HK-2 (cell line): ENCODE measurements at regions not wholly inside any gene's neighbourhood (a gene's known extent, or its start where the extent isn't known, plus 50 kb on each side); places are given as distances from the start of the nearest gene placed in this dataset.

Experiments used
- DNase-seq: peaks from one replicate; pipeline ENCODE4 v3.0.0-alpha.2; 2018; ENCODE audit not compliant: unreplicated experiment

- no peak for DNase-seq
Measured at GRCh38 chr1:30479575-30479974, 243.8 kb downstream of the MATN1 start.

GRCh38 chr1:30478799-30479563 is 244.4 kb downstream of the MATN1 start:
- no peak for DNase-seq

GRCh38 chr1:30478283-30478682 is 245.1 kb downstream of the MATN1 start:
- DNase-seq: no peak

DNA sequence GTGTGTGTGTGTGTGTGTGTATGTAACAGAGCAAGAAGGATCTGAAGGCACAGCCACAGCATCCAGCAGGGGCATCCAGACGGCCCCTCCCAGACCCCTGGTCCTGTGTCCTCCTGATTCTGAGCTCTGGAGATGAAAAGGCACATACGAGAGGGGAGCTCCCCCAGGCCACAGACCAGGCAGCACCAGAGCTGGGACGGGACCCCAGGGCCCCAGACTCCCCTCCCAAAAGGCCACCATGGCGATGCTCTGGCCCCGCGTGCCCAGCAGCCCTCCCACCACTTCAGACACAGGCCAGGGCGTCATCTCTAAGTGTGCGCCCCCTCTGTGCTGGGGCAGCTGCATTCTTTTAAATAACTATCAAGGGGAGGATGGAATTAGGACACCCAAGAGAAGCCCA is 245.8 kb downstream of the MATN1 start:
- no peak for DNase-seq

DNA sequence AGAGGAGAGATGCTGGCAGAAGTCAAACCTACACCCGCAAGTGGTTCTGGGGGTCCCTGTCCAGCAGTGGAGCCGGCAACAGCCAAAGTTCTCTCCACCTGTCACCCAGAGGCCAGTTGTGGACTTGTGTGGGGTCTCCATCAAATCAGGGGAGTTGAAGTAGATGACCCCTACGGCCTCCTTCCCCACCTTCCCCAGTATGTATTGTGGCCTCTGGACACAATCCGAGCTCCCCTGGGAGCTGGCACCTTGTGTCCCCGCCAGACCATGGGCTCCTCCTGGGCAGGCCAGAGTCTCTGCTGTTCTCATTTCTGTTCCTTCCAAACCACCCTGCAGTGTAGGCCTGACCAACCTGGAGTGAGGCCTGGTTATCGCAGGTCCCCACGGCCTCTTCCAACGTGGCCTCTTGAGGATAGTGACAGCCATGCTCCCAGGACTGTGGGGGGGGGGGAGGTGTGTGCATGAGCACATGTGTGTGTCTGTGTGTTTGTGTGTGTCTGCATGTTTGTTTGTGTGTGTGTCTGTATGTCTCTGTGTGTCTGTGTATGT is 246.4 kb downstream of the MATN1 start:
- DNase-seq: no peak

GRCh38 chr1:30476476-30476875 is 246.9 kb downstream of the MATN1 start:
- no peak for DNase-seq

DNA sequence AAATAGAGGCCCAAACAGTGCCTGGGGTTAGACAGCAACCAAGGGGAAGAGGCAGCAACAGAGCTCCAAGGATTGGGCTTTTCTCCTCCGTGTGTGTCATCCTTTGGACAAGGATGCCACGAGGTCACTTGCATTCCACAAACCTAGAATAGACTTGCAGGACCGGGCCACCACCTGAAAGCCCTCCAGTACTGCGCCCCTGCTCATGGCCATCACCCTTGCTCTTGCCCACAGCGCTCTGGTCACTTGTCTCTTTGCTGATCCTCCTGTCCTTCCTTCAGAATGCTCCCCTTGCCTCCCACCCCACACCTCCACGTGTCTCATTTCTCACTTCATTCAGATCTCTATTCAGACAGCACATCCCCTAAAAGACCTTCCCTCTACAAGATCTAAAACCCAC is 247.4 kb downstream of the MATN1 start:
- no peak for DNase-seq

- DNase-seq: no peak
Measured at GRCh38 chr1:30475201-30475600, 248.2 kb downstream of the MATN1 start.

GRCh38 chr1:30474818-30475200 is 248.6 kb downstream of the MATN1 start:
- no peak for DNase-seq

DNA sequence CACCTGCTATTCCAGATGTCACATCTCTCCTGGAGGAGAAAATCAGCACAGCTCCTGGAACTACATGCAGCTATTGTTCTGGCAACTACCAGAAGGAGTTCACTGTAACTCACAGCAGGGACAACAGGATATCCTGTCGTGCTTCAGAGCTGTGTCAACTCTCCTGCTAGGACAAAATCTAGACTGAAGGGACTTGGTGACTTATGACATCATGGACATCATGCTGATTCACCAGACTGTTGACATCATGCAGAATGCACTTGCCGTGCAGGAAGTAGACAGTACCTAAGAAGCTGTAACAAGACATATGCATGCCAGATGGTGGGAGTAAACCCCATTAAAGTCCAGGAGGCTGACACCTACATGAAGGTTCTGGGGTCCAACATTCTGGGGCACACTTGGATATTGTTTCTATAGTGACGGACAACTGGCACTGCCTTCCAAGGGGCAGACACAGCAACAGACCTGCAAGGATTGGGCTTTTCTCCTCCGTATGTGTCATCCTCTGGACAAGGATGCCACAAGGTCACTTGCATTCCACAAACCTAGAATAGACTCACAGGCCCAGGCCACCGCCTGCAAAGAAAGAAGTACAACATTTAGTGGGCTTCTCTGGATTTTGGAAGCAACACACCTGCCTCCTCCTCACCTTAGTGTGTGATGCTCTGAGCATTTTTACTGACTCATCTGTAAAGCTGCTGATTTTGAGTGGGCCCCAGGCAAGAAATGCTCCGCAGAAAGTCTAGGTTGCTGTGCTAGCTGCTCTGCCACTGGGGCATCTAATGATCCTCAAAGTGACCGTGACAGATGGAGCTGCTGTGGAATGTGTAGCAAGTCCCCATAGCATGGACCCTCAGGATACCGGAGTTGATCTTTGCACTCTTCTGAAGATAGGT is 249.2 kb downstream of the MATN1 start:
- DNase-seq: no peak

GRCh38 chr1:30472526-30472925 is 250.9 kb downstream of the MATN1 start:
- no peak for DNase-seq

- no peak for DNase-seq
Measured at GRCh38 chr1:30472009-30472408, 251.4 kb downstream of the MATN1 start.

GRCh38 chr1:30471307-30471706 is 252.1 kb downstream of the MATN1 start:
- DNase-seq: no peak

GRCh38 chr1:30469426-30469825 is 254.0 kb downstream of the MATN1 start:
- no peak for DNase-seq

DNA sequence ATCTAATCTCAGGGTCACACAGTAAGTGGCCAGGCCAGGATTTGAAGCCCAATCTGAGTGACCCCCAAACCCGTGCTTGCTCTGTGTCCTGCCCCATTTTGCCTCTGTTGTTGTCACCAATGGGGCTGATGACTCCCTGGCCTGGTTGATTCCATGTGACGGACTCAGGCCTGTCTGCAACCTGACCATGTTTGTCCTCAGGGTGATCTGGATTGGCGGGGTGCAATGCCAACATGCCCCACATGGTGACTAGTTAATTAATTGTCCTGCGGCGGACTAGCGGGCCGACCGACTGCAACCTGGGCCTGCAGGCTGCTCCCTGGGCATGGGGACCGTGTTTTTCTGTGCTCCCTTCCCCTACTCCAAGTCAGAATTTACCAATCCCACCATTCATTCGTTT is 256.3 kb downstream of the MATN1 start:
- no peak for DNase-seq

DNA sequence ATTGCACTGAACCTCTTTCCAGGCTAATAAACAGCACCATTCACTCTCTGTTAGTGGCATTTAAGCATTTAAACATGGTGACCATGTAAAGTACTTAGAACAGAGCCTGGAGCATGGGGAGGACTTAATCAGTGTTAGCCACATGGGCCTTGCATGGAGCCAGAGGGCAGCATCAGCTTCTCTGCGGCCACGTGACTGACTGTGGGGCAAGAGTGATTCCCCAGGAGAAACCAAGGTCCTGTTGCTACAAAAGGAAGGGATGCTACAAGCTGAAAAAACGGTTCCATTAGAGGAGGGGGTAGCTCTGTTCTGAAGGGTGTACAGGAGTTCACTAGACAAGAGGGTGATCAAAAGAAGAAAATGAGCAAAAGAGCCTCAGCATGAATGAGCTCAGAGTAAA is 256.8 kb downstream of the MATN1 start:
- DNase-seq: no peak

DNA sequence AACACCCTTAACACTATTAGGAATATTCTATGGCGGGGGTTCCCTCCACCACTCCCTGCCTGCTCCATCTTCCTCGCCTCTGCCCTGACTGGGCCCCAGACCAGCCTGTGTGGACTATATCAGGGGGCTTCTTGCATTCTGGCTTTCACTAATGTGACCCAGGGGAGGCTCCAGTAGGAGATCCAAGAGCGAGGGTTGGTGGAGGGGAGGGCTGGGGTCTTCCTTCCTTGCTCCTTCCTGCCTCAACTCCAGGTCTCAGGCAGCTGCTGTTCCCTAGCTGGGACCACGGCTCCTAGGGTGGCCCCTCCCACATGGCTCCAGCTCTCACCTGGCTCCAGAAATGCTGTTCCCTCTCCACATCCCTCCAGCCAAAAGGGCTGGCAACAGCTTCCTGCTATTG is 257.4 kb downstream of the MATN1 start:
- DNase-seq: no peak

DNA sequence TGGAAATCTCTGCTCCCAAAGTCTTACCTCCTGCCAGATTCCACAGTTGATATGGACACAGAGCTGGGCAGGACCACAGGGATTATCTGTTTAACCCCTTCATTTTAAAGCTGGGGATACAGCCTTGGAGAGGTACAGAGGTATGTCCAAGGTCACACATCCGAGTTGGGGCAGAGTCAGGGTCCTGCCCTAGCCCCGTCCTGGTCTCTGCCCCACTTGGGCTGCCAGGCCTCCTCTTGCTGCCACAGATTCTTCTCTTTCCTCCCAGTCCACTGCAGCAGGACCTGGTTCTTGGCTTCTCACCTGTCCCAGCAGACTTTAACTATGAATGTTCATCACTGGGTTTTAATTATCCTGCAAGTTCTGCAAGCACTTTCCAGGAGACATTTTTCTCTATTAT is 258.3 kb downstream of the MATN1 start:
- DNase-seq: no peak

DNA sequence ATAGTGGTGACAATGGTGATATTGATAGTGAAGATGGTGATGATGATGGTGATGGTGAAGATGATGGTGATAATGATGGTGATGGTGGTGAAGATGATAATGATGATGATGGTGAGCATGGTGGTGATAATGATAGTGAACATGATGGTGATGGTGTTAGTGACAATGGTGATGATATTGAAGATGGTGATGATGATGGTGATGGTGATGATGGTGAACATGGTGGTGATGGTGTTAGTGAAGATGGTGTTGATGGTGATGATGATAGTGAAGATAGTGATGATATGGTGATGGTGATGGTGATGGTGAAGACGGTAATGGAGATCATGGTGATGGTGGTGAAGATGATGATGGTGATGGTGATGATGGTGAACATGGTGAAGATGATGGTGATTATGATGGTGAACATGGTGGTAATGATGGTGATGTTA is 259.2 kb downstream of the MATN1 start:
- no peak for DNase-seq

- DNase-seq: no peak
Measured at GRCh38 chr1:30462826-30463425, 260.5 kb downstream of the MATN1 start.

GRCh38 chr1:30462166-30462565 is 261.2 kb downstream of the MATN1 start:
- no peak for DNase-seq

DNA sequence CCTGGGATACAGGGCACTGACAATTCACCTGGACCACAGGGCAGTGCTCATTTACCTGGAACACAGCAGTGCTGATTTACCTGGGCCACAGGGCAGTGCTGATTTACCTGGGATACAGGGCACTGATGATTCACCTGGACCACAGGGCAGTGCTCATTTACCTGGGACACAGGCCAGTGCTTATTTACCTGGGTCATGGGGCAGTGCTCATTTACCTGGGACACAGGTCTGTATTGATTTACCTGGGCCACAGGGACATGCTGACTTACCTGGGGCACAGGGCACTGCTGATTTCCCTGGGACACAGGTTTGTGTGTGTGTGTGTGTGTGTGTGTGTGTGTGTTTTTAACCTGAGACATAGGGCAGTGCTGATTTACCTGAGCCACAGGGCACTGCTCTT is 261.7 kb downstream of the MATN1 start:
- DNase-seq: no peak
